ENCODE measurements at regions not wholly inside any gene's neighbourhood (a gene's known extent, or its start where the extent isn't known, plus 50 kb on each side); places are given as distances from the start of the nearest gene placed in this dataset.

DNA sequence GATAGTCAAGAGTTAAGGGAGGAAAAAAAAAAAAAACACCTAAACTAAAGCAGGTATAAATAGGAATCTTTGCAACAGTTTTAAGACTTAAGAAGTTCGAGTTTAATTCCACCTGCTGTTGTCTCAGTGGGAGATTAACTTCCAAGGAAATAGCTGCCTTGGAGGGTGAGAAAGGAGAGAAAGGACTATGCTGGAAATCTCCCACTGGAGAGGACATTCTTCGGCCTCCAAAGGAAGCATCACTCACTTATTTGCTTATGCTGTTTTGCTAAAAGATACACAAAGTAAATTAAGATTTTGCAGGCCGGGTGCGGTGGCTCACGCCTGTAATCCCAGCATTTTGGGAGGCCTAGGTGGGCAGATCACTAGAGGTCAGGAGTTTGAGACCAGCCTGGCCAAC, 317.9 kb upstream of the MPDZ start:
- POLR2A ChIA-PET: no interaction called here
- no peaks in the 10 kb centered on the region for H3K9me3 ChIP-seq (ENCODE audit: low read length)
- H3K79me2 ChIP-seq (ENCODE audit: insufficient read depth, low read length): no peaks in the 10 kb centered on the region
- no peaks in the 10 kb centered on the region for H4K20me1 ChIP-seq (ENCODE audit: insufficient read depth, low read length)
- ATAC-seq (no peak), DNase-seq (ENCODE audit: low spot score) (no peak), FAIRE-seq (no peak)
- intact Hi-C loops (cut with micrococcal nuclease; ENCODE audit: unreplicated experiment): no loop called here
- H3K4me3 ChIP-seq (replicated peaks in 1 of 3; ENCODE audit: insufficient read depth in 1 of 3, low read depth in 2 of 3, low read length in 3 of 3): no peak overlapping the region
- no peaks in the 10 kb centered on the region for H3K27me3 ChIP-seq (ENCODE audit: control insufficient read depth in 1 of 2, insufficient read depth in 2 of 2, low read length in 2 of 2)
- H3K27ac ChIP-seq (ENCODE audit: extremely low read length, insufficient read depth, low read length): no peak overlapping the region
- BruUV-seq (replicated peaks): no TSS peak
- H3K4me2 ChIP-seq (ENCODE audit: low read depth, low read length): no peak overlapping the region
- 0% methylated on average over 5 of the region's 5 CpGs for WGBS (ENCODE audit: low lambda C conversion rate)
- in situ Hi-C loops (cut with HindIII; ENCODE audit: extremely low pct_ligation_motif_present, low pct_unique_long_range_greater_than_20kb): no loop called here
- no peak overlapping the region for H3K9ac ChIP-seq (ENCODE audit: insufficient read depth, low read depth, low read length)
- no peak for TF ChIP-seq NR2F6 (IDR thresholded peaks at IDR 0.05)
- TF ChIP-seq NR2F6 (CRISPR knock-in tag; IDR thresholded peaks at IDR 0.05): no peak
- no peak for TF ChIP-seq ZNF558 (CRISPR knock-in tag; IDR thresholded peaks at IDR 0.05; ENCODE audit: borderline replicate concordance)
- no peak for TF ChIP-seq KAT8 (CRISPR knock-in tag; IDR thresholded peaks at IDR 0.05)
- no peak for TF ChIP-seq ZBTB38 (CRISPR knock-in tag; IDR thresholded peaks at IDR 0.05)
- TF ChIP-seq, protein P1, sequence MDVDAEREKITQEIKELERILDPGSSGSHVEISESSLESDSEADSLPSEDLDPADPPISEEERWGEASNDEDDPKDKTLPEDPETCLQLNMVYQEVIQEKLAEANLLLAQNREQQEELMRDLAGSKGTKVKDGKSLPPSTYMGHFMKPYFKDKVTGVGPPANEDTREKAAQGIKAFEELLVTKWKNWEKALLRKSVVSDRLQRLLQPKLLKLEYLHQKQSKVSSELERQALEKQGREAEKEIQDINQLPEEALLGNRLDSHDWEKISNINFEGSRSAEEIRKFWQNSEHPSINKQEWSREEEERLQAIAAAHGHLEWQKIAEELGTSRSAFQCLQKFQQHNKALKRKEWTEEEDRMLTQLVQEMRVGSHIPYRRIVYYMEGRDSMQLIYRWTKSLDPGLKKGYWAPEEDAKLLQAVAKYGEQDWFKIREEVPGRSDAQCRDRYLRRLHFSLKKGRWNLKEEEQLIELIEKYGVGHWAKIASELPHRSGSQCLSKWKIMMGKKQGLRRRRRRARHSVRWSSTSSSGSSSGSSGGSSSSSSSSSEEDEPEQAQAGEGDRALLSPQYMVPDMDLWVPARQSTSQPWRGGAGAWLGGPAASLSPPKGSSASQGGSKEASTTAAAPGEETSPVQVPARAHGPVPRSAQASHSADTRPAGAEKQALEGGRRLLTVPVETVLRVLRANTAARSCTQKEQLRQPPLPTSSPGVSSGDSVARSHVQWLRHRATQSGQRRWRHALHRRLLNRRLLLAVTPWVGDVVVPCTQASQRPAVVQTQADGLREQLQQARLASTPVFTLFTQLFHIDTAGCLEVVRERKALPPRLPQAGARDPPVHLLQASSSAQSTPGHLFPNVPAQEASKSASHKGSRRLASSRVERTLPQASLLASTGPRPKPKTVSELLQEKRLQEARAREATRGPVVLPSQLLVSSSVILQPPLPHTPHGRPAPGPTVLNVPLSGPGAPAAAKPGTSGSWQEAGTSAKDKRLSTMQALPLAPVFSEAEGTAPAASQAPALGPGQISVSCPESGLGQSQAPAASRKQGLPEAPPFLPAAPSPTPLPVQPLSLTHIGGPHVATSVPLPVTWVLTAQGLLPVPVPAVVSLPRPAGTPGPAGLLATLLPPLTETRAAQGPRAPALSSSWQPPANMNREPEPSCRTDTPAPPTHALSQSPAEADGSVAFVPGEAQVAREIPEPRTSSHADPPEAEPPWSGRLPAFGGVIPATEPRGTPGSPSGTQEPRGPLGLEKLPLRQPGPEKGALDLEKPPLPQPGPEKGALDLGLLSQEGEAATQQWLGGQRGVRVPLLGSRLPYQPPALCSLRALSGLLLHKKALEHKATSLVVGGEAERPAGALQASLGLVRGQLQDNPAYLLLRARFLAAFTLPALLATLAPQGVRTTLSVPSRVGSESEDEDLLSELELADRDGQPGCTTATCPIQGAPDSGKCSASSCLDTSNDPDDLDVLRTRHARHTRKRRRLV (CRISPR knock-in tag; IDR thresholded peaks at IDR 0.05): no peak
- no peak for TF ChIP-seq CBFB (CRISPR knock-in tag; IDR thresholded peaks at IDR 0.05)
- no peak for TF ChIP-seq ZNF446 (CRISPR knock-in tag; IDR thresholded peaks at IDR 0.05)
- TF ChIP-seq, protein P2, sequence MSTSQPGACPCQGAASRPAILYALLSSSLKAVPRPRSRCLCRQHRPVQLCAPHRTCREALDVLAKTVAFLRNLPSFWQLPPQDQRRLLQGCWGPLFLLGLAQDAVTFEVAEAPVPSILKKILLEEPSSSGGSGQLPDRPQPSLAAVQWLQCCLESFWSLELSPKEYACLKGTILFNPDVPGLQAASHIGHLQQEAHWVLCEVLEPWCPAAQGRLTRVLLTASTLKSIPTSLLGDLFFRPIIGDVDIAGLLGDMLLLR (CRISPR knock-in tag; IDR thresholded peaks at IDR 0.05): no peak
- no peak for TF ChIP-seq ZNF143 (CRISPR knock-in tag; IDR thresholded peaks at IDR 0.05)
- TF ChIP-seq, protein P3, sequence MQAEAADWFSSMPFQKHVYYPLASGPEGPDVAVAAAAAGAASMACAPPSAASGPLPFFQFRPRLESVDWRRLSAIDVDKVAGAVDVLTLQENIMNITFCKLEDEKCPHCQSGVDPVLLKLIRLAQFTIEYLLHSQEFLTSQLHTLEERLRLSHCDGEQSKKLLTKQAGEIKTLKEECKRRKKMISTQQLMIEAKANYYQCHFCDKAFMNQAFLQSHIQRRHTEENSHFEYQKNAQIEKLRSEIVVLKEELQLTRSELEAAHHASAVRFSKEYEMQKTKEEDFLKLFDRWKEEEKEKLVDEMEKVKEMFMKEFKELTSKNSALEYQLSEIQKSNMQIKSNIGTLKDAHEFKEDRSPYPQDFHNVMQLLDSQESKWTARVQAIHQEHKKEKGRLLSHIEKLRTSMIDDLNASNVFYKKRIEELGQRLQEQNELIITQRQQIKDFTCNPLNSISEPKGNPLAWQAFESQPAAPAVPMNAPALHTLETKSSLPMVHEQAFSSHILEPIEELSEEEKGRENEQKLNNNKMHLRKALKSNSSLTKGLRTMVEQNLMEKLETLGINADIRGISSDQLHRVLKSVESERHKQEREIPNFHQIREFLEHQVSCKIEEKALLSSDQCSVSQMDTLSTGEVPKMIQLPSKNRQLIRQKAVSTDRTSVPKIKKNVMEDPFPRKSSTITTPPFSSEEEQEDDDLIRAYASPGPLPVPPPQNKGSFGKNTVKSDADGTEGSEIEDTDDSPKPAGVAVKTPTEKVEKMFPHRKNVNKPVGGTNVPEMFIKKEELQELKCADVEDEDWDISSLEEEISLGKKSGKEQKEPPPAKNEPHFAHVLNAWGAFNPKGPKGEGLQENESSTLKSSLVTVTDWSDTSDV (CRISPR knock-in tag; IDR thresholded peaks at IDR 0.05): no peak
- TF ChIP-seq NCOA5 (CRISPR knock-in tag; IDR thresholded peaks at IDR 0.05): no peak
- no peak for TF ChIP-seq FOXK1 (CRISPR knock-in tag; IDR thresholded peaks at IDR 0.05; ENCODE audit: borderline replicate concordance, low read depth)
- no peak for TF ChIP-seq ATF7 (IDR thresholded peaks at IDR 0.05)
- no peak for TF ChIP-seq ATF7 (CRISPR knock-in tag; IDR thresholded peaks at IDR 0.05)
- TF ChIP-seq, protein P4, sequence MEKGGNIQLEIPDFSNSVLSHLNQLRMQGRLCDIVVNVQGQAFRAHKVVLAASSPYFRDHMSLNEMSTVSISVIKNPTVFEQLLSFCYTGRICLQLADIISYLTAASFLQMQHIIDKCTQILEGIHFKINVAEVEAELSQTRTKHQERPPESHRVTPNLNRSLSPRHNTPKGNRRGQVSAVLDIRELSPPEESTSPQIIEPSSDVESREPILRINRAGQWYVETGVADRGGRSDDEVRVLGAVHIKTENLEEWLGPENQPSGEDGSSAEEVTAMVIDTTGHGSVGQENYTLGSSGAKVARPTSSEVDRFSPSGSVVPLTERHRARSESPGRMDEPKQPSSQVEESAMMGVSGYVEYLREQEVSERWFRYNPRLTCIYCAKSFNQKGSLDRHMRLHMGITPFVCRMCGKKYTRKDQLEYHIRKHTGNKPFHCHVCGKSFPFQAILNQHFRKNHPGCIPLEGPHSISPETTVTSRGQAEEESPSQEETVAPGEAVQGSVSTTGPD (CRISPR knock-in tag; IDR thresholded peaks at IDR 0.05): no peak
- no peak for TF ChIP-seq MED1 (CRISPR knock-in tag; IDR thresholded peaks at IDR 0.05)
- no peak overlapping the region for H2AFZ ChIP-seq (ENCODE audit: low read length)
- CTCF ChIA-PET (ENCODE audit: low intra/inter-chr PET ratio, low total read pairs): no interaction called here
- H3K4me1 ChIP-seq (ENCODE audit: insufficient read depth, low read length): no peaks in the 10 kb centered on the region
- no peaks in the 10 kb centered on the region for H3K36me3 ChIP-seq (replicated peaks in 1 of 2; ENCODE audit: control insufficient read depth in 1 of 2, insufficient read depth in 2 of 2, low read length in 2 of 2)
